Right renal pelvis (tissue), 4 donors: ENCODE measurements at regions not wholly inside any gene's neighbourhood (a gene's known extent, or its start where the extent isn't known, plus 50 kb on each side); places are given as distances from the start of the nearest gene placed in this dataset.
"Not testable (repeated sequence)": the region's sequence is repeated elsewhere in the genome, so short reads cannot be mapped to it uniquely, and the experiment has no call there.

ENCODE experiments used
- DNase-seq, 4 donors: peaks; one replicate each; pipeline ENCODE4 v3.0.0-alpha.2; 2013; ENCODE audit warnings: low read depth in 4 of 4, low spot score in 3 of 4, missing footprints in 1 of 4

GRCh38 chr2:43005245-43005974, 213.0 kb upstream of the HAAO start:
- DNase-seq: peak in 3 of 4 donors; percentile 29 to 55 (median 46)

GRCh38 chr2:43004879-43005244, 212.5 kb upstream of the HAAO start:
- DNase-seq: no peak

- DNase-seq: not testable (repeated sequence)
Measured at GRCh38 chr2:43004126-43004865, 211.9 kb upstream of the HAAO start.

GRCh38 chr2:43003702-43004101, 211.3 kb upstream of the HAAO start:
- DNase-seq: no peak

- DNase-seq: no peak
Measured at GRCh38 chr2:43001787-43002468, 209.5 kb upstream of the HAAO start.

GRCh38 chr2:43001055-43001378, 208.6 kb upstream of the HAAO start:
- DNase-seq: no peak

GRCh38 chr2:43000242-43001054, 208.1 kb upstream of the HAAO start:
- DNase-seq: no peak

- no peak for DNase-seq
Measured at GRCh38 chr2:42999856-43000241, 207.5 kb upstream of the HAAO start.

- no peak for DNase-seq
Measured at GRCh38 chr2:42999391-42999841, 207.0 kb upstream of the HAAO start.

GRCh38 chr2:42998721-42999120, 206.3 kb upstream of the HAAO start:
- DNase-seq: no peak

GRCh38 chr2:42996528-42996927, 204.1 kb upstream of the HAAO start:
- no peak for DNase-seq

- DNase-seq: no peak
Measured at GRCh38 chr2:42995752-42996422, 203.5 kb upstream of the HAAO start.

GRCh38 chr2:42989283-42990081, 197.1 kb upstream of the HAAO start:
- DNase-seq: not testable (repeated sequence)

- DNase-seq: not testable (repeated sequence)
Measured at GRCh38 chr2:42988055-42988454, 195.7 kb upstream of the HAAO start.

GRCh38 chr2:42987112-42987922, 194.9 kb upstream of the HAAO start:
- no peak for DNase-seq

- DNase-seq: no peak
Measured at GRCh38 chr2:42984617-42985016, 192.2 kb upstream of the HAAO start.

- DNase-seq: no peak
Measured at GRCh38 chr2:42984081-42984480, 191.7 kb upstream of the HAAO start.

GRCh38 chr2:42980764-42981416, 188.5 kb upstream of the HAAO start:
- DNase-seq: no peak
